Esophagus squamous epithelium (tissue), 5 donors: ENCODE measurements at regions not wholly inside any gene's neighbourhood (a gene's known extent, or its start where the extent isn't known, plus 50 kb on each side); places are given as distances from the start of the nearest gene placed in this dataset.

Experiments
- DNase-seq: peaks from one replicate; lab custom pipeline; 2025; lab: John Stamatoyannopoulos, UW
- H3K27ac ChIP-seq, 4 donors: fragments of 200-600 bp; sonication (generic); one replicate each; pipeline ENCODE4 v1.5.1; 2016 to 2019; ENCODE audit warnings: mild to moderate bottlenecking in 1 of 4
- H3K27me3 ChIP-seq, 4 donors: fragments of 200-600 bp; sonication (generic); 1 replicate in 3 of 4; 2 replicates in 1 of 4; pipeline versions ENCODE4 v1.5.1 to v1.6.0; 2017 to 2021; ENCODE audit warnings: antibody characterized with exemption in 1 of 4
- H3K36me3 ChIP-seq, 3 donors: fragments of 200-600 bp; sonication (generic); one replicate each; pipeline ENCODE4 v1.5.1; 2016 to 2019
- H3K4me1 ChIP-seq, 3 donors: fragments of 200-600 bp; sonication (generic); one replicate each; pipeline ENCODE4 v1.5.1; 2017 to 2019
- H3K4me3 ChIP-seq, 4 donors: fragments of 200-600 bp; sonication (generic); 1 replicate in 3 of 4; 2 replicates in 1 of 4; pipeline ENCODE4 v1.5.1; 2016 to 2019; ENCODE audit warnings: mild to moderate bottlenecking in 2 of 4, moderate library complexity in 1 of 4
- H3K9me3 ChIP-seq, 3 donors: fragments of 200-600 bp; sonication (generic); one replicate each; pipeline ENCODE4 v1.5.1; 2016 to 2019
- CTCF ChIP-seq, 6 experiments: fragments of 450-650 bp in 4 of 6; fragments of 200-600 bp in 2 of 6; sonication (generic) in 2 of 6; IDR thresholded peaks; one replicate each; pipeline ENCODE4 v1.5.1; 2016 to 2019; ENCODE audit warnings: antibody characterized with exemption in 6 of 6, mild to moderate bottlenecking in 4 of 6, moderate library complexity in 4 of 6
- POLR2A ChIP-seq, 4 donors: fragments of 450-650 bp; IDR thresholded peaks; one replicate each; pipeline ENCODE4 v1.6.1; 2017; ENCODE audit warnings: antibody characterized with exemption in 4 of 4, mild to moderate bottlenecking in 4 of 4, moderate library complexity in 3 of 4
- WGBS, 2 donors: methylation state at CpG; one replicate each; pipeline ENCODE4 v1.1.5; 2018; 5-methylcytosine and 5-hydroxymethylcytosine counted together
- intact Hi-C: fragments of 100-400 bp; cut with DNase I; formaldehyde crosslinking; loops from one replicate; pipeline ENCODE4 v1.15.0; 2022
- donor health status: DM: yes; HTN: yes; CAD: no.

DNA sequence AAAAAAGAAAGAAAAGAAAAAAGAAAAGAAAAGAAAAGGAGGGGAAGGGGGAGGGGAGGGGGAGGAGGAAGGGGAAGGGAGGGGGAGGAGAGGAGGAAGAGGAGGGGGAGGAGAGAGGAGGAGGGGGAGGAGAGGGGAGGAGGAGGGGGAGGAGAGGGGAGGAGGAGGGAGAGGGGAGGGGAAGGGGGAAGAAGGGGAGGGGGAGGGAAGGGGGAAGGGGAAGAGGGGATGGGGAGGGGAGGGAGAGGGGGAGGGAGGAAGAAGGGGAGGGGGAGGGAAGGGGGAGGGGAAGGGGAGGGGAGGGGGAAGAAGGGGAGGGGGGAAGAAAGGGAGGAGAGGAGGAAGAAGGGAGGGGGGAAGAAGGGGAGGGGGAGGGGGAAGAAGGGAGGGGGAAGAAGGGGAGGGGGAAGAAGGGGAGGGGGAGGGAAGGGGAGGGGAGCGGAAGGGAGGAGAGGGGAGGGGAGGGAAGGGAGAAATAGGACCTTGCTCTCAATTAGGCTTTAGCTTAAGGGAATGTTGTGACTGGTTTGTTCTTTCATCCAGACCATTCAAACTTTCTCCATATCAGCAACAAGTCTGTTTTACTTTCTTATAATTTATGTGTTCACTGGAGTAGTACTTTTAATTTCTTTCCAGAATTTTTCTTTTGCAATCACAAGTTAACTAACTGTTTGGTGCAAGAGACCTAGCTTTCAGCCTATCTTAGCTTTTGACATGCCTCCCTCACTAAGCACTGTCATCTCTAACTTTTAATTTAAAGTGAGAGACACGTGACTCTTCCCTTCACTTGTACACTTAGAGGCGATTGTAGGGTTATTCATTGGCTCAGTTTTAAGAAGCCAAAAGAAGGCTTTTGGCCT lies 76.5 kb upstream of the EGLN3 start:
- Histone ChIP-seq H3K4me3 (no peak overlapping the region), H3K9me3 (no peaks in the 10 kb centered on the region), H3K27ac (no peak overlapping the region), H3K27me3 (no peaks in the 10 kb centered on the region), H3K4me1 (peaks cover 0 to 27% (median 6%) of the 10 kb centered on the region in 3 donors), H3K36me3 (no peaks in the 10 kb centered on the region)
- WGBS, 2 donors = 62 to 69% methylated on average over 2 to 3 of the region's 3 CpGs
- no peak for DNase-seq
- no peak for TF ChIP-seq POLR2A (IDR thresholded peaks at IDR 0.05)
- TF ChIP-seq CTCF (IDR thresholded peaks at IDR 0.05) = no peak
- intact Hi-C loops = no loop called here

- TF ChIP-seq CTCF (IDR thresholded peaks at IDR 0.05) = no peak
- TF ChIP-seq POLR2A (IDR thresholded peaks at IDR 0.05) = no peak
- H3K27me3 ChIP-seq = no peaks in the 10 kb centered on the region
- WGBS, 2 donors = 94 to 98% methylated on average over 4 of the region's 4 CpGs
- H3K4me1 ChIP-seq = peaks cover 0 to 9% (median 0%) of the 10 kb centered on the region in 3 donors
- DNase-seq = no peak
- H3K27ac ChIP-seq = no peak overlapping the region
- no peaks in the 10 kb centered on the region for H3K9me3 ChIP-seq
- intact Hi-C loops = no loop called here
- no peak overlapping the region for H3K4me3 ChIP-seq
- no peaks in the 10 kb centered on the region for H3K36me3 ChIP-seq
These were observed 74.6 kb upstream of the EGLN3 start for GRCh38 chr14:34025325-34026017.

DNA sequence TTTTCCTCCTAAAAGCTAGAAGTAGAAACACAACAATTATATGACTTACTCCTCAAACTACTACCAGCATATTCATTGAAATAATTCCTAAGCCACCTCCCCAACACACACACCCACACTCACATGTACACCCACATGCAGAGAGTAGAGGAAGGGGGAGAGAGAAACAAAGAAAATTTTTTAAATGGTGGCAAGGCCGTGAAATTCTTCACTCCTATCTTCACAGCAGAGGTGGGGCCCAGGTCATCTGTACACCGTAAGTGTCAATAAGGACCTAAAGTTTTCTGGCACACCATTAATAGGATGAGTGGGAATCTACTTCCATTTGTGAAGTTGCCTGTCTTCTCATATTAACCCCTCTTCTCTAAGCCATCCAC lies 73.9 kb upstream of the EGLN3 start:
- no peaks in the 10 kb centered on the region for H3K27me3 ChIP-seq
- intact Hi-C loops = no loop called here
- H3K27ac ChIP-seq = no peak overlapping the region
- H3K9me3 ChIP-seq = no peaks in the 10 kb centered on the region
- no peak overlapping the region for H3K4me3 ChIP-seq
- H3K36me3 ChIP-seq = no peaks in the 10 kb centered on the region
- no peak for DNase-seq
- peaks cover 0 to 4% (median 0%) of the 10 kb centered on the region in 3 donors for H3K4me1 ChIP-seq
- 84 to 85% methylated on average over 2 of the region's 2 CpGs for WGBS, 2 donors
- TF ChIP-seq CTCF (IDR thresholded peaks at IDR 0.05) = no peak
- no peak for TF ChIP-seq POLR2A (IDR thresholded peaks at IDR 0.05)

GRCh38 chr14:34023824-34024767 lies 73.2 kb upstream of the EGLN3 start:
- H3K4me1 ChIP-seq = no peaks in the 10 kb centered on the region
- no peak overlapping the region for H3K4me3 ChIP-seq
- no peaks in the 10 kb centered on the region for H3K9me3 ChIP-seq
- no peaks in the 10 kb centered on the region for H3K27me3 ChIP-seq
- intact Hi-C loops = no loop called here
- TF ChIP-seq CTCF (IDR thresholded peaks at IDR 0.05) = no peak
- no peak for TF ChIP-seq POLR2A (IDR thresholded peaks at IDR 0.05)
- WGBS, 2 donors = 77 to 80% methylated on average over 13 of the region's 13 CpGs
- no peak for DNase-seq
- H3K27ac ChIP-seq = no peak overlapping the region
- H3K36me3 ChIP-seq = no peaks in the 10 kb centered on the region
